ENCODE measurements at regions not wholly inside any gene's neighbourhood (a gene's known extent, or its start where the extent isn't known, plus 50 kb on each side); places are given as distances from the start of the nearest gene placed in this dataset.

GRCh38 chr14:82432301-82433105 is 898.9 kb upstream of the SEL1L start:
- TF ChIP-seq CTCF (IDR thresholded peaks at IDR 0.05; ENCODE audit: poor library complexity) (no peak), EZH2phosphoT487 (IDR thresholded peaks at IDR 0.05; ENCODE audit: low read depth, severe bottlenecking, unreplicated experiment) (no peak), EZH2 (IDR thresholded peaks at IDR 0.05; ENCODE audit: borderline replicate concordance) (no peak)
- H3K9me3 ChIP-seq (ENCODE audit: low read depth) = no peaks in the 10 kb centered on the region
- H4K20me1 ChIP-seq (ENCODE audit: insufficient read depth, poor library complexity, severe bottlenecking) = no peaks in the 10 kb centered on the region
- H3K36me3 ChIP-seq (replicated peaks; ENCODE audit: insufficient read depth, low read depth) = no peaks in the 10 kb centered on the region
- no peak overlapping the region for H3K4me2 ChIP-seq
- H3K9me2 ChIP-seq (replicated peaks; ENCODE audit: insufficient read depth) = no peaks in the 10 kb centered on the region
- no peak overlapping the region for H2AFZ ChIP-seq
- H3K27ac ChIP-seq = no peak overlapping the region
- H3K27me3 ChIP-seq = no peaks in the 10 kb centered on the region
- H3K79me2 ChIP-seq = no peaks in the 10 kb centered on the region
- H3K4me1 ChIP-seq (ENCODE audit: insufficient read depth) = no peaks in the 10 kb centered on the region
- WGBS (ENCODE audit: low lambda C conversion rate, missing lambda C conversion rate) = 85% methylated on average over 3 of the region's 3 CpGs
- no peak overlapping the region for H3K4me3 ChIP-seq
- no peak for DNase-seq (ENCODE audit: low spot score)

GRCh38 chr14:82438436-82438835 is 904.8 kb upstream of the SEL1L start:
- no peaks in the 10 kb centered on the region for H4K20me1 ChIP-seq (ENCODE audit: insufficient read depth, poor library complexity, severe bottlenecking)
- no peak overlapping the region for H3K4me2 ChIP-seq
- no peaks in the 10 kb centered on the region for H3K79me2 ChIP-seq
- no peak overlapping the region for H3K27ac ChIP-seq
- H3K4me3 ChIP-seq = no peak overlapping the region
- no peaks in the 10 kb centered on the region for H3K4me1 ChIP-seq (ENCODE audit: insufficient read depth)
- no peaks in the 10 kb centered on the region for H3K27me3 ChIP-seq
- no peak for DNase-seq (ENCODE audit: low spot score)
- H3K36me3 ChIP-seq (replicated peaks; ENCODE audit: insufficient read depth, low read depth) = no peaks in the 10 kb centered on the region
- 93% methylated on average over 2 of the region's 2 CpGs for WGBS (ENCODE audit: low lambda C conversion rate, missing lambda C conversion rate)
- no peaks in the 10 kb centered on the region for H3K9me2 ChIP-seq (replicated peaks; ENCODE audit: insufficient read depth)
- TF ChIP-seq EZH2 (IDR thresholded peaks at IDR 0.05; ENCODE audit: borderline replicate concordance) = no peak
- TF ChIP-seq CTCF (IDR thresholded peaks at IDR 0.05; ENCODE audit: poor library complexity) = no peak
- no peak for TF ChIP-seq EZH2phosphoT487 (IDR thresholded peaks at IDR 0.05; ENCODE audit: low read depth, severe bottlenecking, unreplicated experiment)
- no peaks in the 10 kb centered on the region for H3K9me3 ChIP-seq (ENCODE audit: low read depth)
- no peak overlapping the region for H2AFZ ChIP-seq

GRCh38 chr14:82441270-82441669 is 907.6 kb upstream of the SEL1L start:
- no peaks in the 10 kb centered on the region for H3K27me3 ChIP-seq
- DNase-seq (ENCODE audit: low spot score) = no peak
- 93% methylated on average over 3 of the region's 3 CpGs for WGBS (ENCODE audit: low lambda C conversion rate, missing lambda C conversion rate)
- H3K4me3 ChIP-seq = no peak overlapping the region
- no peak overlapping the region for H2AFZ ChIP-seq
- no peaks in the 10 kb centered on the region for H3K79me2 ChIP-seq
- no peak overlapping the region for H3K27ac ChIP-seq
- H3K9me3 ChIP-seq (ENCODE audit: low read depth) = no peaks in the 10 kb centered on the region
- no peaks in the 10 kb centered on the region for H3K4me1 ChIP-seq (ENCODE audit: insufficient read depth)
- H3K36me3 ChIP-seq (replicated peaks; ENCODE audit: insufficient read depth, low read depth) = no peaks in the 10 kb centered on the region
- no peak overlapping the region for H3K4me2 ChIP-seq
- no peak for TF ChIP-seq CTCF (IDR thresholded peaks at IDR 0.05; ENCODE audit: poor library complexity)
- TF ChIP-seq EZH2phosphoT487 (IDR thresholded peaks at IDR 0.05; ENCODE audit: low read depth, severe bottlenecking, unreplicated experiment) = no peak
- TF ChIP-seq EZH2 (IDR thresholded peaks at IDR 0.05; ENCODE audit: borderline replicate concordance) = no peak
- H4K20me1 ChIP-seq (ENCODE audit: insufficient read depth, poor library complexity, severe bottlenecking) = no peaks in the 10 kb centered on the region
- no peaks in the 10 kb centered on the region for H3K9me2 ChIP-seq (replicated peaks; ENCODE audit: insufficient read depth)
